CD4-positive, alpha-beta T cell treated with Interleukin-2 at 100 ng/mL for 4 hours (primary cell): ENCODE measurements at regions not wholly inside any gene's neighbourhood (a gene's known extent, or its start where the extent isn't known, plus 50 kb on each side); places are given as distances from the start of the nearest gene placed in this dataset.
"Not testable (repeated sequence)": the region's sequence is repeated elsewhere in the genome, so short reads cannot be mapped to it uniquely, and the experiment has no call there.

ENCODE experiments used
- DNase-seq: peaks from one replicate; pipeline ENCODE4 v3.0.0-alpha.2; 2020; ENCODE audit warnings: low spot score

- no peak for DNase-seq
These were observed 373.9 kb downstream of the PIK3C3 start for GRCh38 chr18:42328931-42329330.

DNA sequence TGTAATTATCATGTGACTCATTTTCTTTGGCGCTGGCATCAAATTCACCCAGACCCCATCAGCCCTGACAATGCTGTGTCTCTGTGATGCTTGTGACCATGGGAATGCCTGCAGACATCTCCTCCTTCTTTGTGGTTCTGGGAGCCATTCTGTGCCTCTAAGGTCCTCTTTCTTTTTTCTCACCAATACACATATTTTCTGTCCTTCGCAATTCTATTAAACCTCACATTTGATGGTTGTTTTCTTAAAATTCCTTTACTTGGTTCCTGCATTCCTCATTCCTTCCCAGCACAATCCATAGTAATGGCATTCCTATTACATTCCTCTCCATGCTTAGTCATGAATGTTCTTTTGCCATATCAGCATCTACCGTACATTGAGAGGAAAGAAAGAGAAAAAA lies 375.3 kb downstream of the PIK3C3 start:
- no peak for DNase-seq

DNA sequence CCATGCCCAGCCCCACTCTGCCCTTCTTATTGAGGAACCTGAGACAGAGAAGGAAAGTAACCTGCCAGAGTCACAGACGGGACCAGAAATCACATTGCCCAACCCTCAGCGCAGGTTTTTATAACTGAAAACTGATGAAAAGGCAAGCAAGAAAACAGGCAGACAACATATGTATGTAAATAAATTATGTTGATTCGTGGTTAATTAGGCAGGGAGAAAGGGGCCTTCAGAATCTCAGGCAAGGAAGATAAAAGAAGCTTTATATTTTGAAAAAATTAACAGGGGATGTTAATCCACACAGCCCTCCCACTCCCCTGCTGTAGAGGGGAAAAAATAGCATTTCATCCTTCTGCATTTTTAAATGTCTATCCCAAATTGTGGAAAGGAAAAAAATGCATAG lies 378.5 kb downstream of the PIK3C3 start:
- DNase-seq: no peak

- DNase-seq: no peak
These were observed 379.9 kb downstream of the PIK3C3 start for GRCh38 chr18:42334931-42335330.

- no peak for DNase-seq
These were observed 381.1 kb downstream of the PIK3C3 start for GRCh38 chr18:42336139-42336538.

DNA sequence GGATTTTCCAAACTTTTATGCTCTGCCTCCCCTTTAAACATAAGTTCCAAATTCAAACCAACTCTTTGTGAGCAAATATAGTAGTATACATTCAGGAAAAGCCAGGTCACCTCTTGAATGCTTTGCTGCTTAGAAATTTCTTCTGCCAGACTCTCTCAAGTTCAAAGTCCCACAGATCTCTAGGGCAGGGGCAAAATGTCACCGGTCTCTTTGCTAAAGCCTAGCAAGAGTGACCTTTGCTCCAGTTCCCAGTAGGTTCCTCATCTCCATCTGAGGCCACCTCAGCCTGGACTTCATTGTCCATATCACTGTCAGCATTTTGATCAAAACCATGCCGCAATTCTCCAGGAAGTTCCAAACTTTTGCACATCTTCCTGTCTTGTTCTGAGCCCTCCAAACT lies 382.3 kb downstream of the PIK3C3 start:
- DNase-seq: not testable (repeated sequence)

GRCh38 chr18:42338683-42339082 lies 383.6 kb downstream of the PIK3C3 start:
- no peak for DNase-seq

DNA sequence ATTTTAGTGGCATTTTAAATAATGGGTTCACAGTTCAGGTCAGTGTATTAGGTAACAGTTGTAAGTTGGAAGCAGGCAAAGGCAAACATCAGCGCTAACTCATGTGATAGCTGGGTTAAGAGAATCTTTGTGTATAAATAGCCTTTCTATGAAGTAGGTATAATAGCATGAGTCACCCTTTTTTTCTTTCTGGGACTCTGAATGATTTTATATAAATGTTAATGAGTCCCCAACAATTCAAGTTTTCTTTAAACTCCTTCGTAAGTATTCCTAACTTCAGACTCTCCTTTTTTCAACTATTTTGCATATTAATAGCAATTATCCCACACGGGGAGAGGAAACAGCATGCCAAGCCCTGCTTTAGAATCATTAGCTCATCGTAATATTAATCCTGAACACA lies 384.3 kb downstream of the PIK3C3 start:
- no peak for DNase-seq

GRCh38 chr18:42340423-42341009 lies 385.5 kb downstream of the PIK3C3 start:
- DNase-seq: no peak

GRCh38 chr18:42341423-42341822 lies 386.4 kb downstream of the PIK3C3 start:
- no peak for DNase-seq

DNA sequence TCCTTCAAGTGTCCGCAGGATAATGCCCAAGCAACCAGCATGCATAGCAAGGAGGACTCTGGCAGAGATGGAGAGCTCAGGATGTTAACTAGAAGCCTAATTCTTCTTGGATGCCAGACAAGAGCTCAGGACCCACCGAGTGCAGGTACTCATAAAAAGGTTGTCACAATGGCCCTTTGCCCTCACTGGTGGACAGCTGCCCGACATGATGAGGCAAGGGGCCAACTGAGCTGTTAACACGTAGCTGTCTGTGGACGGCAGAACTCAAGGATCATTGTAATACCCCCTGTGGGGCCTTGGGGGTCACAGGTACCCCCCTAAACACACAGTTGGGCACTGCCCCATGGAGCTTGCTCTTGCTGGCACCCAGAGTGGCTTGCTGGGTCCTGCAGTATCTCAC lies 393.7 kb downstream of the PIK3C3 start:
- DNase-seq: no peak

- DNase-seq: no peak
These were observed 396.4 kb downstream of the PIK3C3 start for GRCh38 chr18:42351455-42351854.

GRCh38 chr18:42360716-42361115 lies 405.7 kb downstream of the PIK3C3 start:
- no peak for DNase-seq

- DNase-seq: no peak
These were observed 408.7 kb downstream of the PIK3C3 start for GRCh38 chr18:42363446-42364441.

DNA sequence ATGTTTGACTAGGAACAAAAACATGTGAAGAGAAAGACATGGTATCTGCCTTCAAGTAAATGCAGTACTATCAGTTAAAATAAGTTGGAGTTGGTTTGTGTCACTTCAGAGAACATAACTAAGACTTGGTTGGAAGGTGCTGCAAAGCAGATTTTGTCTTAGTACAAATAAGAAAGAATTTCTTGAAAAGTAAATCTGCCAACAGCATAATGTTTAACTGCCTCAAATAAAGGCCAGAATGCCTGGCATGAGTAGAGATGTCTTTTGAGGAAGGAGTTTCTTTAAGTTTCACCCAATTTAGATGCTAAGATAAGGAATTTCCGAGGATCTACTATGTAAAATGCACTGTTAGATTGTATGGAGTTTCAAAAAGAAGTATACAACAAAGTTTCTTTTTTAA lies 409.7 kb downstream of the PIK3C3 start:
- no peak for DNase-seq

- DNase-seq: no peak
These were observed 410.6 kb downstream of the PIK3C3 start for GRCh38 chr18:42365591-42365990.

DNA sequence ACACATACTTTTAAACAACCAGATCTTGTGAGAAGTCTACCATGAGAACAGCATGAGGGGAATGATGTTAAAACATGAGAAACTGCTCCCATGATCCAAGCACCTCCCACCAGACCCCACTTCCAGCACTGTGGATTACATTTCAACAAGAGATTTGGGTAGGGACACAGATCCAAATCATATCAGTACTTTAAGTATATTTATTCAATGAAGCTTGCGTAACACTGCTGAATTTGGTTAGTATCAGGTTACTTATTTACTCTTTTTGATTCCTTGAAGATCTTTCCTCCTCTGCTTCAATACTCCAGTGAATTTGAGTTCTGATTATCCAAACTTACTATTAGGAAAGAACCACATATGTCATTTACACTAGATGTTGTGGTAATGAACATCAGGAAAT lies 418.6 kb downstream of the PIK3C3 start:
- DNase-seq: no peak

DNA sequence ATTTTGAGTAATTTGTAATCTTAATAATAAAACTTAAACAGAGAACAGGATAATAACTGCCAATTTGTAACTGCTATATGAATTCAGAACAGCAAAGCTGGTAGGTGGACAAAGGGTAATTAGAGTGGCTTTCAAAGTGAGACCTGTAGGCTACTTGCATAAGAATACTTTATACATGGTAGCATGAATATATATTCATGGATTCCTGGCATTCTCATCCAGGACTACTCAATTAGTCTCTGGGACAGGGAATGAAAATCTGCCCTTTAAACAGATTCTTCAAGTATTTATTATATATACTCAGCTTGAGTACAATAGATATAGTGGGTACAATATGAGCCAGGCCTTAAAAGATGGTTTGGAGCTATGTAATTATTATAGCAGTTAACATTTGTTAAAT lies 419.9 kb downstream of the PIK3C3 start:
- no peak for DNase-seq

DNA sequence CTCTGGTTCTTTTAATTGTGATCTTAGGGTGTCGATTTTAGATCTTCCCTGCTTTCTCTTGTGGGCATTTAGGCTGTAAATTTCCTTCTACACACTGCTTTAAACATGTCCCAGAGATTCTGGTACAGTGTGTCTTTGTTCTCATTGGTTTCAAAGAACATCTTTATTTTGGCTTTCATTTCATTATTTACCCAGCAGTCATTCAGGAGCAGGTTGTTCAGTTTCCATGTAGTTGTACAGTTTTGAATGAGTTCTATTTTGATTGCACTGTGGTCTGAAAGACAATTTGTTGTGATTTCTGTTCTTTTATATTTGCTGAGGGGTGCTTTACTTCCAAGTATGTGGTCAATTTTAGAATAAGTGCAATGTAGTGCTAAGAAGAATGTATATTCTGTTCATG lies 423.8 kb downstream of the PIK3C3 start:
- not testable (repeated sequence) for DNase-seq

DNA sequence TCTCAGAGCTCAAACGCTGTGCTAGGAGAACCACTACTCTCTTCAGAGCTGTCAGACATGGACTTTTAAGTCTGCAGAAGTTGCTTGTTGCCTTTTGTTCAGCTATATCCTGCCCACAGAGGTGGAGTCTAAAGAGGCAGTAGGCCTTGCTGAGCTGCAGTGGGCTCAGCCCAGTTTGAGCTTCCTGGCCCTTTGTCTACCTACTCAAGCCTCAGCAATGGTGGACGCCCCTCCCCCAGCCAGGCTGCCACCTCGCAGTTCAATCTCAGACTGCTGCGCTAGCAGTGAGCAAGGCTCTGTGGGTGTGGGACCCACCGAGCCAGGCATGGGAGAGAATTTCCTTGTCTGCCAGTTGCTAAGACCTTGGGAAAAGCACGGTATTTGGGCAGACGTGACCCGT lies 426.2 kb downstream of the PIK3C3 start:
- not testable (repeated sequence) for DNase-seq

GRCh38 chr18:42392416-42392815 lies 437.4 kb downstream of the PIK3C3 start:
- DNase-seq: no peak

DNA sequence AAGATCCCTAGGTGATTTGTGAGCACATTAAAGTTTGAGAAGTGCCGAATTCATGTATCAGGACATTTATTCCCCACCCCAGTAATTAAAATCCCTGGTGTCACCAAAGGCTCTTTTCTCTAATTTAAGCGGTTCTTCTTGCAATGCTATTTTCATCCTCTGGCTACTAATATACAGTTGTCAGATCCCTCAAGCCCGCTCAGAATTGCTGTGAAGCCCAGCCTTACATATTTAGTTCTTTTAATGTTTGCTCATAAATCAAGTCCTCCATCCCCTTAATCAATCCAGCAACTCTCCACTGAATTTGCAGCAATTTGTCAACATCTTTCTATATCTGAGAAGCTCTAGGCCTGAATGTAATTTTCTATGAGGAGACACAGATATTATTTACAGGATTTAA lies 437.9 kb downstream of the PIK3C3 start:
- no peak for DNase-seq

GRCh38 chr18:42394238-42394637 lies 439.2 kb downstream of the PIK3C3 start:
- DNase-seq: no peak
